AG04449 (cell line): ENCODE measurements at regions not wholly inside any gene's neighbourhood (a gene's known extent, or its start where the extent isn't known, plus 50 kb on each side); places are given as distances from the start of the nearest gene placed in this dataset.

Experiments used
- CTCF ChIA-PET: fragments of 350-600 bp; formaldehyde crosslinking; extraction: SDS; loops from one replicate; lab custom pipeline; 2021; ENCODE audit warnings: antibody characterized with exemption; lab: Yijun Ruan, JAX
- POLR2A ChIA-PET: fragments of 400-600, 350-600 bp; formaldehyde crosslinking; extraction: SDS; loops from one replicate; lab custom pipeline; 2020; ENCODE audit warnings: antibody characterized with exemption, inconsistent platforms; lab: Yijun Ruan, JAX
- DNase-seq: peaks from one replicate; pipeline ENCODE4 v3.0.0-alpha.2; 2010; ENCODE audit warnings: low read depth, low spot score
- H3K4me3 ChIP-seq: 2 replicates; pipeline ENCODE4 v1.5.1; 2011; ENCODE audit warnings: low read depth, mild to moderate bottlenecking, control low read depth, low read length
- CTCF ChIP-seq: IDR thresholded peaks from one replicate; pipeline ENCODE4 v1.5.1; 2011; ENCODE audit warnings: mild to moderate bottlenecking, moderate library complexity, low read length, control low read depth, inconsistent platforms; ENCODE audit not compliant: insufficient read depth; ENCODE audit errors: missing control alignments

- ChIA-PET CTCF (interaction anchor here (1.2 to 5.7 kb wide), 3 partner anchors 9 to 134 kb away, joined by 3 to 61 read pairs (median 6); no protein-coding TSS in a partner anchor), POLR2A (no interaction called here)
- no peak for DNase-seq
- no peak for TF ChIP-seq CTCF
- no peak overlapping the region for H3K4me3 ChIP-seq
These were observed 150.8 kb downstream of the OR2B2 start for GRCh38 chr6:27761391-27761790.

DNA sequence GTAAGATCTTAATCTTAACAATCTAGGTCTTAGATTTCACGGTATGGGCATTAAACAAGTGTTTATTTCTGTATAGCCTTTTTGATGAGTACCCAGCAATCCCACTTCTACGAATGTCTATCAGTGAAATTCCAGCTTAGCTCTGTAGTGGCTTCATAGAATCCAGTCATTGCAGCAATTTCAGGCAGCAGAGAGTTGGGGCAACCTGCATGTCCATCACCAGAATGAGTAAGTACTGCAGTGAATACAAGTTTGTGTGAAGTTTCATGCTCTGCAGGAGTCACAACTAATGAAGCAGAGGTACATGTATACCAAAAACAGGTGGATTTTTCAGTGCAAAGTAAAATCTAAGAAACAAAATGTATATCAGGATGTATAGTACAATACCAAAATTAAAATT lies 151.7 kb downstream of the OR2B2 start:
- DNase-seq = no peak
- ChIA-PET CTCF (interaction anchor here (1.1 to 5.7 kb wide), 3 partner anchors 12 to 135 kb away, joined by 4 to 61 read pairs (median 6); no protein-coding TSS in a partner anchor), POLR2A (no interaction called here)
- TF ChIP-seq CTCF = no peak
- no peak overlapping the region for H3K4me3 ChIP-seq

DNA sequence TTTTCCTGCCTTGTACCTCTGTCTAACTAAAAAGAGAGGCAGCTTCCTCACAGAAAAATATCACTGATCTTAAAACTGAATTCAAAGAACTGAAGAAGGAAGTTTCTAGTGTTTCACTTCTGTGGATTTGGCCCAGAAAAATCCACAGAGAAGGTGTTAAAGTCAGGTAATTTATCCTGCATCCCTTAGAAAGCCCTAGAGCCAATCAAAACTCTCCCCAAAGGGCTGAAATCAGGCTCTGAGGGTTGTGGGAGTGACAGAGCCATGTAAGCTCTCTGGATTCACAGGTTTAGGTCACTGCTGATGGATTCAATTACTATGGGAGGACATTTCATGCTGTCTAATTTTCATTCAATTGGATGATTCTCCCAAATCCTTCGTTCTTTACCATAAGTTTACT lies 152.3 kb downstream of the OR2B2 start:
- no peak for TF ChIP-seq CTCF
- POLR2A ChIA-PET = no interaction called here
- no peak overlapping the region for H3K4me3 ChIP-seq
- no peak for DNase-seq
- CTCF ChIA-PET = interaction anchor here (0.6 to 5.7 kb wide), 4 partner anchors 12 to 562 kb away, joined by 3 to 61 read pairs (median 5); no protein-coding TSS in a partner anchor

GRCh38 chr6:27758491-27758890 lies 153.7 kb downstream of the OR2B2 start:
- CTCF ChIA-PET = interaction anchor here (1.1 to 5.7 kb wide), 2 partner anchors 14 to 32 kb away, joined by 3 to 61 read pairs; no protein-coding TSS in a partner anchor
- POLR2A ChIA-PET = no interaction called here
- H3K4me3 ChIP-seq = no peak overlapping the region

DNA sequence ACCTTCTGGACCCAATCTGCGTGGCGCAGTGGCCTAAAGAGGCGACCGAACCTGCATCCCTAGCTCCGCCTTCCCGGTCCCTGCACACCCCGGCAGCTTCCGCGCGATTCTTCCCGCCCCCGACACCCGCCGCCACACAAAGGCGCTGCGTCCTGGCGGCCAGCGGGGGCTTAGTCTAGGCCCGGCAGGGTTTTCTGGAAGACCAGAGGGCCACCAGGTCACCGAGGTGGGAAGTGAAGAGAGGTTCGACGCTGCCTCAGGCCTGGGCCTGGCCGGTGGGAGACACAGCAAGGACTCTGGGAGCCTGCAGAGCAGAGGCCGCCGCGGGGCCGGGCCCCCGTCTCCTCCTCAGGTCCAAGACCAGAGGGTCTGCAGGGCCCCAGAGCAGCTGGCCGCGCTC lies 154.9 kb downstream of the OR2B2 start:
- ChIA-PET POLR2A (interaction anchor here (0.9 kb wide), 1 partner anchor 610 kb away, joined by 3 read pairs; no protein-coding TSS in a partner anchor), CTCF (interaction anchor here (1.0 to 6.3 kb wide), 3 partner anchors 14 to 138 kb away, joined by 3 to 78 read pairs (median 6); no protein-coding TSS in a partner anchor)
- peak overlapping the region; percentile 48 for H3K4me3 ChIP-seq
- no peak for DNase-seq
- no peak for TF ChIP-seq CTCF

More at GRCh38 chr6:27758491-27758890, 153.7 kb downstream of the OR2B2 start:
- no peak for DNase-seq
- no peak for TF ChIP-seq CTCF

GRCh38 chr6:27755768-27756167 lies 156.4 kb downstream of the OR2B2 start:
- no peak for TF ChIP-seq CTCF
- CTCF ChIA-PET = interaction anchor here (1.5 to 6.3 kb wide), 2 partner anchors 9 to 16 kb away, joined by 3 to 78 read pairs; no protein-coding TSS in a partner anchor
- H3K4me3 ChIP-seq = no peak overlapping the region
- POLR2A ChIA-PET = no interaction called here
- no peak for DNase-seq
